NCI-H510A treated with DMSO at 0.1 percent for 48 hours (cell line): ENCODE measurements at regions not wholly inside any gene's neighbourhood (a gene's known extent, or its start where the extent isn't known, plus 50 kb on each side); places are given as distances from the start of the nearest gene placed in this dataset.

Experiments
- DNase-seq: peaks from one replicate; lab custom pipeline; 2025; lab: John Stamatoyannopoulos, UW

DNA sequence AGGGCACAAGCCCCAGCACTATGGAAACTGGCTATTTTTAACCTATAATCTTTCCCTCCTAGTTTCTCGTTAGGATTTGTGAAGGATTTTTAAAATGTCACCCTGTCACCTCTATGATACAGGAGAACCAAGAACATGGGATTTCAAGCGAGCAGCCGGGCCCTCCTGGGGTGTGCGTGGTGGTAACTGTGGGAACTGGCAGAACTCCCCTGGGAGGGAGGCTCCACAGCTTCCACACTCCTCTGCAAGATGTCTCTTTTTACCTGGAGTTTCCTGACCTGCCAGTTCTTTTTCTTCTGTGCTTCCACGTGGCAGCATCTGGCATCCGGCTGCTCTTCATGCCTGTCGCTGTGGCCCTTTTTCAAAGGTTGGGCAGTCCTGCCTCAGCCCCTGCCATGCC is 386.3 kb upstream of the MYT1L start:
- DNase-seq: no peak

DNA sequence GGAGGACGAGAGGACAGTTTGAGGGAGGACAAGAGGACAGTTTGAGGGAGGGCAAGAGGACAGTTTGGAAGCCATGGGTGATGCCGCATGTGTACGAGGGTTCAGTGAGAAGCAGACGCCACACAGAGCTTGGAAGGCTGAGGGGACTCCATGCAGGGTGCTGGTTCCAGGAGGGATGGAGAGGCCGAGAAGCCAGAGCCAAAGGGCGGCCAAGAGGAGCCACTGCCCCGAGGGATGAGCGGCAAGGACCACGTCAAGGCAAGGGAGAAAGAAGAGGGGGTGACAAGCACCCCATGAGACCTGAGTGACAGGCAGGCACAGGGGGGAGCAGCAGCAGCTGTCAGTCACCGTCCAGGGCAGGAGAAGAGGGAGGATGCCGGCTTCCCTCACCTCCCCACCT is 385.7 kb upstream of the MYT1L start:
- DNase-seq: no peak

DNA sequence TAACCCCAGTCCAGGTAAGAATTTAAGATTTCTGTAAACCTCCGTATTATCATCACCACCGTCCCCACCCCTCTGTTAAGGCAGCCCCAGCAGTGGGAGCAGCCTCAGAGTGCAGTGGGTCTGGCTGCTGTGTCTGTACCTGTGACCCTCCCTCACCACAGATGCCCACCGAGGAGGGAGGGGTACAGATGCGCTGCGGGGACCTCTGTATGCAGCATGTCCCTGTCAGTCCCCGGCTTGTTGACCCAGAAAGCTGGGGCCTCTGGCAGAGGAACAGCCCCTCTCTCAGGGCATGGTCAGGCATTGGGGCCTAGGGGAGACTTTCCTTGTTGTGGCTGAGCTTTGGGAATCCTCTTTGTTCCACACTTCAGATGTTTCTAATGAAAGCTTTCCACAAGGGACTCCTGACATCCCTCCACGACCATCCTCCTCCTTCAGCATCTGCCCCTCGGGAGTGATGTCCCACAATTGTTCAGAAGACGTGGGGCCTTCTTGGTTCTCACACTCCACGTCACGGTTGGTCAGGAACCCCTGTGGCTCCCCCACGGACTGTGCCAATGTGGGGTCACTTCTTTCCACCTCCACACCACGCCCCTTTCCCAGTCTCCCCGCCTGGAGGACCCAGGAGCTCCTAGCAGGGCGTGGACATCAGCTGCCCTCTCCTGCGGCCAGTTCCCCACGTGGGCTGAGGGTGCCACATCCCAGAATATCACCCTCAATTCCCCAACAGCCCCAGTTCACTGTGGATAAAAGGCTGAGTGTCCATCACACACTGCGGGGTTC is 384.2 kb upstream of the MYT1L start:
- no peak for DNase-seq

DNA sequence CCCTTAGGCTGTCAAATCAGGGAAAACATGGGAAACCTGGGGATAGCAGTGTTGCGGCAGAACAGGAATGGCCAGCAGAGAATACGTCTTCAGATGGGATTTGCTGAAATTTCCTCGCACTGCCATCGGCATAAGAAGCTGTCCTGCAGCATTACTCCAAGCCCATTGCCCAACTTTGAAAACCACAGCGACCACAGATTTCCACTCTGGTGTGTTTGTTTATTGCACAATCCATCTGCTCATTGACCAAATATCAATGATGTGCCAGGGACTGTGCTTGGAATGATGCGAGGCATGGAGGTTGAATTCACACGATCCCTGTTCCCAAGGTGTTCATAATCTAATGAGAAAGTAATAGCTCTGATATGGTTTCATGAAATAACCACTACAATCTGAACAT is 383.3 kb upstream of the MYT1L start:
- no peak for DNase-seq

DNA sequence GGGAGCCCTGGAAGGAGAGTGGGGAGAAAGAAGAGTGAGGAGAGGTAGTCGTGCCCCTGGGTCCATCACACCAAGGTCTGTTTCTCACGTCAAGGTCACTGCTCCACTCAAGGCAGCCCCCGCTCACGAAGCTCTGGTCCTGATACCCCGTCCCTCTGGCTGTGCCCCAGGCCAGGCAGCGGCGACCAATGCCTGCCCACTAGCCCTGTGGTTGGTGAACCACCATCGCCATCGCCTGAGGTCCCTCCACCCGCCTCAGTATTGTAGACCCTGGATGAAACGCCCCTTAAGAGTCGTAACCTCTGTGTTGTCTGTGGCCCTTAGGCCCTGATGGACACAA is 378.3 kb upstream of the MYT1L start:
- DNase-seq: no peak

GRCh38 chr2:2708575-2709430 is 377.7 kb upstream of the MYT1L start:
- DNase-seq: no peak

GRCh38 chr2:2707206-2707991 is 376.3 kb upstream of the MYT1L start:
- no peak for DNase-seq

DNA sequence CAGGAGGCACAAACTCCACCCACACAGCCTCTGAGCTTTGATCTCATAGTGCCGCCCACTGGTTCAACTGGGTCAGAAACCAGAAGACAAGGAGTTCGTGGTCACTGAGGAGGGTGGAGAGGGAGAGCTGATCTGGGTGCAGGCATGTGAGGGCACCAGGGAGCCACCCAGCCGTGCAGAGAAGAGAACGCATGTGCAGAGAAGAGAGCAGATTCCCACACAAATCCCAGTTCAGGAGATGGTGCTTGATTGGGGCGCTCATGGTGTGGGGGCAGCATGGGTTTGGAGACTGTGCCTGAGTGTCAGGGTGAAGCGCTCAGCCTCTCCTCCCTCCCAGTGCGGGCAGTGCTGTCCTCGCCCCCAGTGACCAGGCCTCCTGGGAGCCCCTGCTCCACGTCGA is 375.2 kb upstream of the MYT1L start:
- no peak for DNase-seq

GRCh38 chr2:2705871-2706270 is 374.8 kb upstream of the MYT1L start:
- DNase-seq: no peak

DNA sequence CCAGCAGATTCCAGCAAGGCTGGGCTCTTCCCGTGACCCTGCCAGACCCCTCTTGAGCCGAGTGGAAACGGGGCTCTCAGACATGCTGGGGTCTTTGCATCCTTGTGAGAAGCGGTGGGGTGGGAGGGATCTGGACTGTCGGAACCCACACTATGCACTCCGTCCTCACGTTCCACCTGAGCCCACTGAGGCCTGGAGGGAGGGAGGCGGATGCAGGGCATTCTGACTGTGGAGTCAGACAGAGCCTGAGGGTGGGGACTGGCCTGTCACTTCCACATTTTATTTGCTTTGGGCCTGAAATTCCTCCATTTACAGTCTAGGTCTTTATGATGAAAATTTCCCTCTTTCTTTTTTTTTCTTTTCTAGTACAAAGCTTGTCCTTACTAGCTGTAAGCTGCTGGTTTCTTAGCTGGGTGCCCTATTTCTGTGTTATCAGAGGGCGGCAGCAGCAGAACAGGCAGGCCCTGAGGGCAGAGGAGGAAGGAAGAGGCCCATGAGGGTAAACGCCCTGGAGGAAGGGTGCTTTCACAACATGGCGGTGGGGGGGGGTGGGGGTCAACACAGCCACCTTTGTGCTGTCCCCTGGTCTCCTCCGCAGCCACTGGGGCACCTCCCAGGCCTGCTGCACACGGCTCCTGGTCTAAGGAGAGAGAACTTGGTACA is 373.5 kb upstream of the MYT1L start:
- DNase-seq: no peak

- no peak for DNase-seq
These were observed 372.8 kb upstream of the MYT1L start for GRCh38 chr2:2703762-2704427.

DNA sequence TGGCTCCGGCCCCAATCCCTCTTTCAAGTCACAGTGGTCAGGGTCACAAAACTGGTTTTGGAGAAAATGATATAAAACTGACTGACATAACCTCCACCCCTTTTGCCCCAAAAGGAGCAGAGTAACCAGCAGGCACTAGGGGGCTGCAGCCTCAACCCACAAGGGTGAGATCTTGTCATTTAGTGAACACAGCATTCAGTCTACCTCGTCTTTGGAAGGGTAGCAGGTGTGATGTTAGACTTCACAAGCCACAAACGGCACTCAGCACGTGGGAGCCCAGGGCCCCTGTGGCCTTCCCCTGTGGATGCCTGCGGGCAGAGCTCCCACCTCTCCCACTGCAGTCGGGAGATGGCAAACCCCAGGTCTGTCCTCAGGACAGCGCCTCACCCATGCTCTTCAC is 372.1 kb upstream of the MYT1L start:
- no peak for DNase-seq

- no peak for DNase-seq
These were observed 371.3 kb upstream of the MYT1L start for GRCh38 chr2:2702385-2702784.

DNA sequence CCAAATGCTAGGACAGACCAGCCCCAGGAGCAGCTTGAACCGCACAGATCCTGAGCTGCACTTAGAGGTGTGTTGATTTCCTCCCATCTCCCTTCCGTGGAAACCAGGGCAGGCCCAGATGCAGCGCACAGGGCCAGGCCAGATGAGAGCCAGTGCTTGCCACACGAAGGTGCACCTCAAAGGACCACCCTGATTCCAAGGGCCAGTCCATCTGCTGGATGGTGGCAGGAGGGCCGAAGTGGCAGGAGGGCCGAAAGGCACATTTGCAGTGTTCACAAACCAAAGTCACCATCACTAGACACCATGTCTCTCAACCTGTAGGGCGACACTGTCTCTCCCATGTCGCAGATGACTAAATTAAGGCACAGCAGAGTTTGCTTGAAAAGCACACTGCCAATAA is 370.7 kb upstream of the MYT1L start:
- no peak for DNase-seq

- DNase-seq: no peak
These were observed 370.2 kb upstream of the MYT1L start for GRCh38 chr2:2701176-2701781.

GRCh38 chr2:2699121-2699505 is 368.0 kb upstream of the MYT1L start:
- DNase-seq: no peak

DNA sequence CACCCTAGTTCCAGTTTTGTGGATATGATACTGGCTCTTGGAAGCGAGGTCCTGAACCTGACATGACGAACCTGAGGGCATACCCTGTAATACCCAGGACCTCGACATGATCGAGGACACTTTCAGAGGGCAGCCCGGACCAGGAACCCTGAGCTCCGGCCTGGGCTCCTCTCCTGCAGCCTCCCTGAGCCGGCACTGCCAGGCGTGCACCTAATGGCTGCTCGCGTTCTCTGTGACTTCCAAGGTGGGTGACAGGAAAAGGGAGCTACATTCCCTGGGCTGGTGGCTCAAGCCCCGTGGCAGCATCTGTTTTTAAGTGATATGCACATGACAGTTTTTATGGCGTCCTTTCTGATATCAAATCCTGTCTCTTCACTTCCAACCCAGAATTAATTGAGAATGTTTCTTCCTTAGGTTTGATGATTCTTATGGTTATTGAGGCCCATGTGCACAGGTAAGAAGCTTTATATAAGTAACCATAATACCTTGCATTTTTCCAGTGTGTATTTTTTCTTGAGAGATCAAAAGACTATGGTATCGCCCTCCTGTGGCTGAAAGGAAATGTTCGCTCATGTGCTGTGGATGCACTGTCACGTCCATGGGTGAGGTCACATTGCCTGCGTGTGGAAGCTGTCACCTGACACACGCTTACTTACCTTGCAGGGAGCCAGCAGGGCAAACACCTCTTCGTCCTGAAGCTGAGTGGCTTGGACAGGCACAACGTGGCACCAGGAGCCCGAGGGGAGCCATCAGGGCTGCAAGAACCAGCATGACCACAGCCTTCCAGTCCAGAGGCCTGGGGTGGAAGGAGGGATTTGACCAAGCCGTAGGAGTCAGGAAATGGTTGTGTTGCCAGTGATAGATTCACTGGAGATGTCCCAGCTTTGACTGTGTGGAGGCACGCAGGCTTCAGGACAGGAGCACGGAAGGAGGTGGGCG is 367.4 kb upstream of the MYT1L start:
- peak; percentile 54 for DNase-seq

DNA sequence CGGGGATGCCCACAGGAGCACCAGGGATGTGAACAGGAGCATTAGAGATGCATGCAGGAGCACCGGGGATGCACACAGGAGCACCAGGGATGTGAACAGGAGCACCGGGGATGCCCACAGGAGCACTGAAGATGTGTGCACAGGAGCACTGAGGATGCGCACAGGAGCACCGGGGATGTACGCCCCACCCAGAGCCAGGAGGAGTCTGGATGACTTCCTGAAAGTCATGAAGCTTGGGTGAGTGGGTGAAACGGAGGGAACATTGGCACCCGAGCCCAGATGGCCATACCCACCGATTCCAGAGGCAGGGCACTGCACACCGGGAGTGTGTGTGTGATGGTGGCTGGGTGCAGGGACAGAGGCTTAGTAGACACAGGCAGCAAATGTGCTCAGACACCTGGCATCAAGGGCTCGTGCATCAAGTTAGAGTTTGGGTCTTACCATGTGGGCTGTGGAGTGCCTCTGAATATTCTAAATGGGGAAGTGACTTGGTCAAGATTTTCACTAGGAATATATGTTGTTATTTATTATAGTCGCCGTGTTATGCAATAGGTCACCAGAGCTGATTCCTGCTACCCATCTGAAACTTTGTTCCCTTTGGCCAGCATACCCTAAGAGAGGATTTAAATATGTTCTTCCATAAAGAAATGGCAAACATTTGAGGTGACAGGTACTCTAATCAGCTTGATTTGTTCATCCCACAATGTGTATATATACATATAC is 365.8 kb upstream of the MYT1L start:
- DNase-seq: no peak

GRCh38 chr2:2696325-2696724 is 365.2 kb upstream of the MYT1L start:
- DNase-seq: no peak
